HG03558 (cell line): ENCODE measurements at regions not wholly inside any gene's neighbourhood (a gene's known extent, or its start where the extent isn't known, plus 50 kb on each side); places are given as distances from the start of the nearest gene placed in this dataset.
"Not testable (repeated sequence)": the region's sequence is repeated elsewhere in the genome, so short reads cannot be mapped to it uniquely, and the experiment has no call there.

Source experiments
- ATAC-seq: cut with Tn5 transposase; IDR thresholded peaks from one replicate; pipeline ENCODE4 v1.9.1; 2021; ENCODE audit warnings: moderate number of reproducible peaks; ENCODE audit not compliant: unreplicated experiment; ENCODE audit errors: extremely low read depth

GRCh38 chr3:81910244-81910852, 148.9 kb upstream of the GBE1 start:
- ATAC-seq: no peak

DNA sequence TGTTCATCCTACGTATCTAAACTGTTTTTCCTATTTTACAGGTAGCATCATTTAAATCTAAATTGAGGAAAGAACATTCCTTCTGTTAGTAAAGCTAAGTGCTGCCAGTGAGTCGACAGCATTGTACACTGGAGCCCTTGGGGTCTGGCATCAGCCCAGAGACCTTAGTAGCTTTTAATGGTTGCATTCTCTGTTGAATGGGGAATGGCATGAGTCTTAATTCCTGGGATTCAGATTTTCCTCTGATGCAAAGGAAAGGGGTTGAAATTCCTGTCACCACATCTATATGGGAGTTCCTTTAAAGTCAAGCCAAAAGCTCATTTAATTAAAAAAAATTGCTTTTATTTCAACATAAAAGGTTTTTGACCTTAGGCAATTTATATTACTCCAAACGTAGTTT, 148.4 kb upstream of the GBE1 start:
- no peak for ATAC-seq

- no peak for ATAC-seq
Measured at GRCh38 chr3:81908561-81908960, 147.1 kb upstream of the GBE1 start.

- no peak for ATAC-seq
Measured at GRCh38 chr3:81898336-81898735, 136.9 kb upstream of the GBE1 start.

DNA sequence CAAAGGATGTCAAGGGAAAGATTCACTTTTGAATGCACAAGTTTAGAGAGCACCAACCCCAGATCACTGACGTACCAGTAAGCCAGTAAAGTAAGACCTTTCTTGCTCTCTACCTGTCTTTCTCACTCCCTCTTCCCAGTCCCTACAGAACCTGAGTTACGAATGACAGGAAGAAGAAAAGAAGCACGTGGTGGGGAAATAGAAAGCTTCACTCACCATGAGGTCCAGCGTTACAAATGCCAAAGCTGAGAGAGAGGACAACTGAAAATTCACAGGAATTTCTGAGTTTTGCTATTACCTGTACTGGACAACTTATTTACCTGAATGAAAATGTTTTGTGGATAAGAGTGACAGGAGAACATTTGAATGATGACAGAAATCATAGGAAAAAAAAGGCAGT, 133.2 kb upstream of the GBE1 start:
- no peak for ATAC-seq

- no peak for ATAC-seq
Measured at GRCh38 chr3:81891055-81891895, 129.8 kb upstream of the GBE1 start.

DNA sequence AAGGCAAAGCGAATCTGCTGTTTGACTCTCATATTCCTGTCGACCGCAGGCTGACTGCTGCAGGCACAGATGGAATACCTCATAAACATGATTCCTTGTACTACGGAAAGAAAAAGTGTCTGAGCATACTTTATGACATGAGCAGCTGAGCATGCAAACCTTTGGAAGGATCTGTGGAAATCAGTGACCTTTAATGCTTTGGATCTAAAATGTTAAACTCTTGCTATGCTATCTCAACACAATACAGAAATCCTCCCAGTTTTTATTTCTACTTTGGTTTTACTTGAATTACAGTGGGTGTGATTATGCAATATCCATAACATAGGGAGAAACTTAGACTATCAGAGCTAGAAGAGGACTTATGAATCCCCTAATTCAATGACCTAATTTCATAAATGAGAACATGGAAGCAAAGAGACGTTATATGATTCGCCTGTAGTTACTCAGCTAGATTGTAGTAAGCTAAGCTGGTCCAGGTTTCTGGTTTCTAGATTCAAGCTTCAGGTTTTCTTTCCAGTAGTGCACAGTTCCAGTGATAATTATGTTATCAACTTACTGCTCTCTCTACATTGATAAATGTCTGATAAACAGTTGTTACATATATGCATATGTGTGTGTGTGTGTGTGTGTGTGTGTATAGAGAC, 127.6 kb upstream of the GBE1 start:
- ATAC-seq: no peak

DNA sequence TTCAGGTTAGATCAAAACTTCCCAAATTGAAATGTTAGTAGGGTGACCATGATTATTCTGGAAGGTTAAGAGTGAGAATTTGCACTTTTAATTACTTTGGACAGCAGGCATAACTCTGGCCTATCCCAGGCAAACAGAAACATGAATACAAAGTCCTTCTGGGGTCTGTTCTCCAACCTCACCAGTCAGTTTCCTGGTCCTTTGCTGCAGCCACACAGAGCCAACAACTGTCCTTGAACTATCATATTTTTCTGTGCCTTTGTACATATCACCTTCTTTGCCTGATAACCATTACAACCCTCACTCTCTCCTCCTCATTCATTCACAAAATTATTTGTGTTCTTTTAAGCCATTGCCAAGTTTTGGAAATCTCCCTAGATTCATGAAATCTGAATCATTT, 126.0 kb upstream of the GBE1 start:
- ATAC-seq: no peak

GRCh38 chr3:81886081-81886480, 124.6 kb upstream of the GBE1 start:
- ATAC-seq: no peak

- no peak for ATAC-seq
Measured at GRCh38 chr3:81884791-81885190, 123.3 kb upstream of the GBE1 start.

DNA sequence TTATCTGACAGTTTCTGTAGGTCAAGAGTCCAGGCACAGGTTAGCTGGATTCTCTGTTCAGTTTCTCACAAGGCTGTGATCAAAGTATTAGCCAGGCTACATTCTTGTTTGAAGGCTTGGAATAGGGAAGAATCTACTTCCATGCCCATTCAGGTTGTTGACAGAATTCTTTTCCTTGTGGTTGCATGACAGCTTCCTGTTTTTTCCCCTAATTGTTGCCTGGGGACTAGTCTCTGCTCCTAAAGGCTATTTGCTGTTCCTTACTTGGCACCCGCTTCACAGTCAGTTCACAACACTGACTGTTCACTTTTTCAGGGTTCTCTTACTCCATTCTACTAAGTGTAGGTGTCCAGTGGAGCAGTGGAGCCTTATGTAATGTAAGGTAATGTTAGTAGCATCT, 115.4 kb upstream of the GBE1 start:
- ATAC-seq: no peak

- no peak for ATAC-seq
Measured at GRCh38 chr3:81874738-81875137, 113.3 kb upstream of the GBE1 start.

DNA sequence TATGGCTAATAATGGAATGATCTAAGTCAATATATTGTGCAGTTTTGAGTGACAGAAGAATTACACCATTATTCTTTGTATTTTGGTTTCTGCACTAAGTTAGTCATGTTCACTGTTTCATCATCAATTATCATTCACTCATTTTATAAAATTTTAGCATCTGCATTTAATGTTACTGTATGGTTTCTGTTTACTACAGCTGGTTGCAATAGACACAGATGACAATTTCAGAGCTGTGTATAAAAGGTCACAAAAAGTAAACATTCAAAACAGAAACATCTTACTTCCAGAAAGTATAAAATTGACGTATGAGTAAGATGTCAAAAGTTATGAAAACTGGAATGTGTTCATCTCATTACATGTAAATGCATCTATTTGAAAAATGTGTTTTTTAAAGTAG, 111.1 kb upstream of the GBE1 start:
- ATAC-seq: no peak

DNA sequence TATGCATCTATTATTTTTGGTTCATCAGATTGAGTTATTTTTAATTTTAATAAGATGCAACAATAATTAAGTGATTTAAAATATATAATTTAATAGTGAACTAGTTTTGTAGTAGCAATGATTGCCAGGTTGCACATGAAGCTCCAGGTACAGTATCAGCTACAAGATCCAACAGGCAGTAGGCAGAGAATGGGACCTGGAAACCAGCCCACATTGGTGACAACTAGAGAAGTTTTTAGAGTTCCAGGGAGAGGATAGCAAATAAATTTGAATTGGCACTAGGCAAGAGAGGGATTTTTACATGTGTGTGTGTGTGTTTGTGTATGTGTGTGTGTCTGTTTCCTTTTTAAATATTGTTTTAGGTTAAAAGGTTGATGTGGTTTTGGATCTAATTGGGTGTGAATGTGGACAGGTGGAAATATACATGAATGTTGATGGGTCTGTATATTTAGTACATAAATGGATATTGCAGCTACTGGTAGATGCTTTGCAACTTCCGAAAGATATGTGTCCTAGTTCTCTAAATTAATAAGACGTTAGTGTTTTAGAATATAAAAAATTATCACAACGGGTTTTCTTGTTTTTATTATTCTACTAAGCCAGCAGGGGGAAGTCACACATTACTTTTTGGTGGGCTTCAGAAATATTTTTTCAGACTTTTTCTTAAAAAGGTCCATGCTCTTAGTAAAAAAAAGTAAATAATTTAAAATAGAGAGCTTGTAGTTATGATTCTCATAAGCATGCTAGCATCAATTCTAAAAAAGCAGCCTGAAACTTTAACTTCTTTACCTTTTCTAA, 110.1 kb upstream of the GBE1 start:
- no peak for ATAC-seq

GRCh38 chr3:81869382-81869781, 107.9 kb upstream of the GBE1 start:
- ATAC-seq: no peak

DNA sequence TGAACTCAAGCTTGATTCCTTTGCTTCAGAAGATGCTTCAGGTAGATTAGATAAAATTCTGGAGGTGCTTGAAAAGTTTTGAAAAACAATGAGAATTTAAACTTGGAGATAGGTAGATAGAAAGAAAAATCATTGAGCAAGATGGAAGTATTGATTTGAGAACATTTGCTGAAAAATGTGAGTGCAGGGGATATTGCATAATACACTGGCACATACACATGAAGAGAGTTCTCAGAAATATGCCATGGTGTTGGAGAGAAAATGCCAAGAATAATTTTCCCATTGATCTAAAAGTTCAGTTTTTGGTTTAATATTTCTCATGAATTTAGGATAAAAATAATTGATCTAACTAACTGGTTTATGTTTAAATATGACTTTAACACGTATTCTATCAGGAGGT, 107.2 kb upstream of the GBE1 start:
- ATAC-seq: no peak

DNA sequence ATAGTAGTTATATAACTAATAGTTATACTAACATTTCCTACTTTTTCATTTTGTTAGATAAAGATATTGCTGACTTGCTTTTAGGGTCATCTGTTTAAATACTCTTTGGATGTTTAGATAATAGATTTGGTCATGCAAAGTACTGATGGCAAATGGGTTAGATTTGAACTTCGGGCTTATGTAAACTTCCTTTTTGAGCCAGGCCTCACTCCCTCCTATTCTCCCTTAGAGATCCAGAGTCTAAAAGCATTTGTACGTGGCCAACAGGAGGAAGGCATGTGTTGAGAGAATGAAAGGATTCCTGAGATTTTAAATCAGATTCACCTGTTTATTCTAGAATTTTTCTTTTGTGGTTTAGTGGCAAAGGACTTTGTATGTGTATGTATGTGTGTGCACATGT, 106.4 kb upstream of the GBE1 start:
- ATAC-seq: no peak

DNA sequence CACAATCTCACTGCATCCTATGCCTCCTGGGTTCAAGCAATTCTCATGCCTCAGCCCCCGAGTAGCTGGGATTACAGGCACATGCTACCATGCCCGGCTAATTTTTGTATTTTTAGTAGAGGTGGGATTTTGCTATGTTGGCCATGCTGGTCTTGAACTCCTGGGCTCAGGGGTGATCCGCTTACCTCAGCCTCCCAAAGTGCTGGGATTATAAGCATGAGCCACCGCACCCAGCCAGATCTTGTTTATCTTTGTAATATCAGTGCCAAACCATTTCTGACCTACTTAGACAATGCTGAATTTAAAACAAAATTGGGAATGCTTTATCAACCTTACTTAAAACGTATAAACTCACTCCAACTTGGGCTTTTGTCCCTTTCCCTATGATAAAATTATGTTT, 103.7 kb upstream of the GBE1 start:
- not testable (repeated sequence) for ATAC-seq

DNA sequence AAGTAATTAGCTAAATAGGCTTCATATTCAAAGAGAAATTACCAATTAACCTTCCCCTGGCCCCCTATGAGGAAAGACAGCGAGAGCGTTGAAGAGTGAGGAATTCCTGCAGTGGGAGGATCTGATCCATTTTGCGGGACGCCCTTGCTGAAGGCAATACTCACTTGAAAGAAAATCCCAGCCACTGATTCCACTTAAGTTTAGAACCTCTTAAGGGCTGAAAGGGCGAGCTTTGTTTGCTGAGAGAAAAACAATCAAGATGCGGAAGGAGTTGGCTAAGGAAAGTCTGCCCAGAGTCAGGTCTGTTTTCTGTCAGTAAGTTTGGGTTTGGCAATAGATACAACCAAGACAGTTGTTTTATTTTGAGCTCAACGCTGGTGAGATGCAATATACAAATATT, 102.8 kb upstream of the GBE1 start:
- no peak for ATAC-seq

GRCh38 chr3:81863756-81864155, 102.3 kb upstream of the GBE1 start:
- no peak for ATAC-seq

- ATAC-seq: no peak
Measured at GRCh38 chr3:81861593-81861992, 100.1 kb upstream of the GBE1 start.
